ENCODE measurements at regions not wholly inside any gene's neighbourhood (a gene's known extent, or its start where the extent isn't known, plus 50 kb on each side); places are given as distances from the start of the nearest gene placed in this dataset.

DNA sequence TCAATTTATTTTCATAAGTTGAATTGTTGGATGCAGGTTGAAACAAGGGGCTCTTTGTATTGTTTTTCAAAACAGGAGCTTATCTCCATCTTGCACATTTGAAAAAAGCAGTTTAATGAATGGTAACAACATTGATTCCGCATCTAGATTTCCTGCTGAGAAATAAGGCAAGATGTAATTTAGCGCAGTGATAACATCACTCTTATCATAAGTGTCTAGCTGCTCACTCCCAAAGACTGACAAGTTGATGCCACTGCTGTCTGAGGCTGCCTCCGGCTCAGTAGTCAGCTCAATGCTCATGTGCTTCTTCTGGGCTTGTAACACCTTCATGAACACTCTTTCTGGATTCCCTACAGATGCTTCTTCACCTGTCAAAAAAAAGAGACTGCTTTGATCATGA is 92.4 kb downstream of the KPNA2 start:
- TF ChIP-seq, protein P1, sequence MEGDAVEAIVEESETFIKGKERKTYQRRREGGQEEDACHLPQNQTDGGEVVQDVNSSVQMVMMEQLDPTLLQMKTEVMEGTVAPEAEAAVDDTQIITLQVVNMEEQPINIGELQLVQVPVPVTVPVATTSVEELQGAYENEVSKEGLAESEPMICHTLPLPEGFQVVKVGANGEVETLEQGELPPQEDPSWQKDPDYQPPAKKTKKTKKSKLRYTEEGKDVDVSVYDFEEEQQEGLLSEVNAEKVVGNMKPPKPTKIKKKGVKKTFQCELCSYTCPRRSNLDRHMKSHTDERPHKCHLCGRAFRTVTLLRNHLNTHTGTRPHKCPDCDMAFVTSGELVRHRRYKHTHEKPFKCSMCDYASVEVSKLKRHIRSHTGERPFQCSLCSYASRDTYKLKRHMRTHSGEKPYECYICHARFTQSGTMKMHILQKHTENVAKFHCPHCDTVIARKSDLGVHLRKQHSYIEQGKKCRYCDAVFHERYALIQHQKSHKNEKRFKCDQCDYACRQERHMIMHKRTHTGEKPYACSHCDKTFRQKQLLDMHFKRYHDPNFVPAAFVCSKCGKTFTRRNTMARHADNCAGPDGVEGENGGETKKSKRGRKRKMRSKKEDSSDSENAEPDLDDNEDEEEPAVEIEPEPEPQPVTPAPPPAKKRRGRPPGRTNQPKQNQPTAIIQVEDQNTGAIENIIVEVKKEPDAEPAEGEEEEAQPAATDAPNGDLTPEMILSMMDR (IDR thresholded peaks at IDR 0.05; ENCODE audit: low read length), result no peak
- TF ChIP-seq EZH2 (IDR thresholded peaks at IDR 0.05; ENCODE audit: borderline replicate concordance, low read length), result no peak

Data from OCI-LY1 (cell line).